Neuronal stem cell (in vitro differentiated cells): ENCODE measurements at regions not wholly inside any gene's neighbourhood (a gene's known extent, or its start where the extent isn't known, plus 50 kb on each side); places are given as distances from the start of the nearest gene placed in this dataset.
"Not testable (repeated sequence)": the region's sequence is repeated elsewhere in the genome, so short reads cannot be mapped to it uniquely, and the experiment has no call there.

Experiments
- DNase-seq: peaks from one replicate; pipeline ENCODE4 v3.0.0-alpha.2; 2013; ENCODE audit warnings: low spot score
- H2AFZ ChIP-seq: one replicate; pipeline ENCODE4 v1.6.1; 2013; ENCODE audit warnings: mild to moderate bottlenecking, low read length, inconsistent platforms
- H2AK5ac ChIP-seq: 2 replicates; pipeline ENCODE4 v1.6.1; 2013; ENCODE audit warnings: low read depth, mild to moderate bottlenecking, inconsistent platforms, low read length, moderate library complexity, mixed read lengths
- H2BK120ac ChIP-seq: 2 replicates; pipeline ENCODE4 v1.6.1; 2013; ENCODE audit warnings: low read depth, mild to moderate bottlenecking, inconsistent platforms, low read length, moderate library complexity, mixed read lengths
- H2BK12ac ChIP-seq: one replicate; pipeline ENCODE4 v1.6.1; 2013; ENCODE audit warnings: low read length, inconsistent platforms
- H2BK15ac ChIP-seq: 2 replicates; pipeline ENCODE4 v1.6.1; 2013; ENCODE audit warnings: mild to moderate bottlenecking, low read length, inconsistent platforms, mixed read lengths
- H2BK5ac ChIP-seq: one replicate; pipeline ENCODE4 v1.6.1; 2013; ENCODE audit warnings: inconsistent platforms, mild to moderate bottlenecking, low read length, moderate library complexity
- H3K14ac ChIP-seq: one replicate; pipeline ENCODE4 v1.6.1; 2013; ENCODE audit warnings: low read length, inconsistent platforms
- H3K18ac ChIP-seq: 2 replicates; pipeline ENCODE4 v1.6.1; 2013; ENCODE audit warnings: low read length, inconsistent platforms
- H3K23ac ChIP-seq: 2 replicates; pipeline ENCODE4 v1.6.1; 2013; ENCODE audit warnings: low read depth, mild to moderate bottlenecking, mixed read lengths, low read length, inconsistent platforms; ENCODE audit not compliant: poor library complexity
- H3K27ac ChIP-seq: replicated peaks from 3 replicates; pipeline ENCODE4 v1.5.1; 2013; ENCODE audit warnings: low read length, inconsistent platforms
- H3K27me3 ChIP-seq, 3 experiments: 2 replicates each; pipeline ENCODE4 v1.6.1; 2013; ENCODE audit warnings: low read length in 3 of 3, mild to moderate bottlenecking in 2 of 3, inconsistent platforms in 1 of 3, low read depth in 1 of 3, mixed read lengths in 1 of 3, moderate library complexity in 1 of 3; ENCODE audit not compliant: control insufficient read depth in 3 of 3, insufficient read depth in 3 of 3
- H3K36me3 ChIP-seq, 2 donors: replicated peaks in 1 of 2; 2 replicates each; pipeline ENCODE4 v1.6.1; 2013; ENCODE audit warnings: low read length in 2 of 2; ENCODE audit not compliant: control insufficient read depth in 2 of 2, insufficient read depth in 2 of 2
- H3K4ac ChIP-seq: 2 replicates; pipeline ENCODE4 v1.6.1; 2013; ENCODE audit warnings: inconsistent platforms, mild to moderate bottlenecking, low read length, moderate library complexity
- H3K4me1 ChIP-seq, 2 donors: 1 replicate in 1 of 2; 2 replicates in 1 of 2; pipeline ENCODE4 v1.6.1; 2013; ENCODE audit warnings: low read length in 2 of 2, low read depth in 1 of 2; ENCODE audit not compliant: control insufficient read depth in 2 of 2, insufficient read depth in 1 of 2
- H3K4me2 ChIP-seq: one replicate; pipeline ENCODE4 v1.6.1; 2013; ENCODE audit warnings: mild to moderate bottlenecking, low read length, inconsistent platforms; ENCODE audit not compliant: insufficient read depth, poor library complexity, severe bottlenecking
- H3K4me3 ChIP-seq, 2 donors: 2 replicates each; pipeline ENCODE4 v1.5.1; 2013; ENCODE audit warnings: low read length in 2 of 2, mild to moderate bottlenecking in 2 of 2, inconsistent platforms in 1 of 2, moderate library complexity in 1 of 2
- H3K79me1 ChIP-seq: one replicate; pipeline ENCODE4 v1.6.1; 2013; ENCODE audit warnings: low read depth, mild to moderate bottlenecking, inconsistent platforms, low read length, moderate library complexity
- H3K9ac ChIP-seq: one replicate; pipeline ENCODE4 v1.6.1; 2013; ENCODE audit warnings: mild to moderate bottlenecking, low read depth, low read length, inconsistent platforms; ENCODE audit not compliant: poor library complexity
- H3K9me3 ChIP-seq, 2 donors: replicated peaks in 1 of 2; 2 replicates each; pipeline versions ENCODE3 to v1.6.1; 2013; ENCODE audit warnings: low read length in 2 of 2, mild to moderate bottlenecking in 2 of 2, inconsistent platforms in 1 of 2, low read depth in 1 of 2, mixed read lengths in 1 of 2, moderate library complexity in 1 of 2; ENCODE audit not compliant: control insufficient read depth in 2 of 2, insufficient read depth in 1 of 2
- H4K8ac ChIP-seq: one replicate; pipeline ENCODE4 v1.6.1; 2013; ENCODE audit warnings: low read depth, mild to moderate bottlenecking, inconsistent platforms, low read length, moderate library complexity
- H4K91ac ChIP-seq: one replicate; pipeline ENCODE4 v1.6.1; 2013; ENCODE audit warnings: low read length, low read depth, mild to moderate bottlenecking, inconsistent platforms; ENCODE audit not compliant: poor library complexity
- WGBS, 2 donors: extraction: QIAGEN DNeasy Blood & Tissue Kit; methylation state at CpG; one replicate each; pipeline ENCODE4 v1.1.7; 2013; ENCODE audit warnings: missing lambda C conversion rate in 2 of 2, mixed read lengths in 1 of 2; ENCODE audit not compliant: insufficient read length in 2 of 2, insufficient replicate concordance in 1 of 2; ENCODE audit errors: extremely low coverage in 2 of 2; 5-methylcytosine and 5-hydroxymethylcytosine counted together

DNA sequence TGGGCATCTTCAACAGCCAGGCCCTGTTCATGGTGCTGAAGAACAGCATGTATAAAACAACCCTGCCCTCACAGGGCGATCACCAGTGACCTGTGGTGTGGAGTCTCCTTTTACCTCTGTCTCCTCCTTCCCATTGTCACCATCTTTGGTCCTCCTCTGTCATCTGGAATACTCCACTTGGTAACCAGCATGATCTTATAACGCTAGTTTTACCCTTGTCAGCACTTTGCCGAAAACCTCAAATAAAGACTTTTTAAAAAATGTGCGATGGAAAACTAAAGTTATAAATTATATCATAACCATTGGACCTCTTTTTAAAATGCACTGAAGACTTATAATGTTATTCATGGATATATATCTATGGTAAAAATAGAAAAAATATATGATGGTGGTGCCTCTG lies 945.2 kb upstream of the DEFB115 start:
- not testable (repeated sequence) for H2BK5ac ChIP-seq, H2AFZ ChIP-seq, H3K4ac ChIP-seq, H3K27me3 ChIP-seq, H4K91ac ChIP-seq, H3K36me3 ChIP-seq, H3K4me3 ChIP-seq, H3K18ac ChIP-seq, H3K4me1 ChIP-seq, H3K23ac ChIP-seq, DNase-seq, H3K14ac ChIP-seq, H2BK15ac ChIP-seq, H3K9ac ChIP-seq, H4K8ac ChIP-seq, H3K4me2 ChIP-seq, H3K9me3 ChIP-seq, H3K79me1 ChIP-seq, H2BK12ac ChIP-seq, H3K27ac ChIP-seq, H2BK120ac ChIP-seq, H2AK5ac ChIP-seq
- no CpG with 5 or more reads among the region's 4 CpGs for WGBS, 2 donors

DNA sequence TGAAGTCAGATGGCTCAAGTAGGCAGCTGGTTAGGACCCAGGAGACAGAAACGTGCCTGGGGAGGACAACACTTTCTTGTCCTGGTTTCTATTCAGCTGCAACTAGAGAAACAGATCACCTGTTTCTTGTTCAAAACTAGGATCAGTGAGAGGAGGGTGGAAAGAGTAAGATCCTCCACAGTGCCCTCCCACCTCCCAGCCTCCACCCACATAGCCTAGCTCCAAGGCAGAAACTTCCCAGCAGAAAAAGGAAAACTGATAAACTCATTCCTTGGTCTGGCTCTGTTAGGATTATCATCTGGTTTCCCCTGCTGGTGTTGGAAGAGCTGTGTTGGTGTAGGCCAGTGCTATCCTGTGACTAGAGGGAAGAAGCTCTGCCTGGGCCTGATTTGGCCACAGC lies 943.8 kb upstream of the DEFB115 start:
- not testable (repeated sequence) for H2BK5ac ChIP-seq, DNase-seq, H2AK5ac ChIP-seq, H2AFZ ChIP-seq, H3K18ac ChIP-seq, H3K79me1 ChIP-seq, H2BK15ac ChIP-seq, H3K23ac ChIP-seq, H3K14ac ChIP-seq, H2BK120ac ChIP-seq, H3K4me2 ChIP-seq, H3K27ac ChIP-seq, H3K4me1 ChIP-seq, H2BK12ac ChIP-seq, H4K8ac ChIP-seq, H3K9me3 ChIP-seq, H3K9ac ChIP-seq, H3K36me3 ChIP-seq, H3K27me3 ChIP-seq, H3K4me3 ChIP-seq, H3K4ac ChIP-seq, H4K91ac ChIP-seq
- WGBS, 2 donors, result no CpG with 5 or more reads among the region's 1 CpG

GRCh38 chr20:30316063-30316462 lies 941.4 kb upstream of the DEFB115 start:
- H4K8ac ChIP-seq, H3K36me3 ChIP-seq, H2AFZ ChIP-seq, H2BK5ac ChIP-seq, H3K18ac ChIP-seq, H2BK12ac ChIP-seq, H3K4me1 ChIP-seq, H3K4me2 ChIP-seq, H3K4ac ChIP-seq, H2BK15ac ChIP-seq, H3K9me3 ChIP-seq, DNase-seq, H3K79me1 ChIP-seq, H3K14ac ChIP-seq, H3K27me3 ChIP-seq, H3K23ac ChIP-seq, H3K27ac ChIP-seq, H2BK120ac ChIP-seq, H3K9ac ChIP-seq, H4K91ac ChIP-seq, H3K4me3 ChIP-seq, H2AK5ac ChIP-seq: not testable (repeated sequence)
- WGBS, 2 donors, result no CpG with 5 or more reads among the region's 23 CpGs

DNA sequence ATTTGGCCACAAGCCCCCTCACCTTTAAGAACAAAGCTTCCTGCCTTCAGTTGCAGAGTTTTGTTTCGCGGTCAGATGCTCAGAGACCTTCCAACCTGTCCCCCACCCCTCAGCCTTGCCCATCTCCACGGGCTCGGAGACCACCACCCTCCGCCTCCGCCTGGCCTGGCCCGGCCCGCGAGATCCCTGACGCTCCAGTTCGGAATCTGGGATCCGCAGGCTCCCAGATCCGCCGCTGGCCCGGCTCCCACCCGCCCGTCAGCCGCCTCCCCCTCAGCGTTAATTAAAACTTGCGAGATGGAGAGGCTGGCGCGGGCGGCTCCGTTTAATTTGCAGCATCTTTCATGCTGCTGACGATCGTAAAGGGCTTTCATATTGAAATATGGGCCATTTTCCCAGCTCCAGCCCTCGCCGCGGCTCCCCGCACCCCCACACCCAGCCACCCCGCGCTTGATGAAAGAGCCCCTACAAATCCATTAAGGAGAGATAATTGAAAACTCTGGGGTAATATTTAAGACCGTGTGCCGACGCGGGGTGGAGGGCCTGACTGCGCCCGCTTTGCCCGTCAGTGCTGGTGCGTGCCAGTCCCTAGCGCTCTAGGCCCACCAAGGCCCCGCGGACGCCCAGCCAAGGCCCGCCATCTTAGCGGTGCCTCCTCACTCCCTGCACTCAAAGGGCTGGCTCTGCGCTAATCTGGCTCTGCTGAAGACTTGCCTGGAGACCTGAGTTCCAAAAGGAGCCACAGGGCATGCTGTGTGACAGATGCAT lies 940.7 kb upstream of the DEFB115 start:
- H3K4me1 ChIP-seq, H2BK12ac ChIP-seq, H3K18ac ChIP-seq, H3K79me1 ChIP-seq, H4K8ac ChIP-seq, H3K27ac ChIP-seq, DNase-seq, H2BK5ac ChIP-seq, H3K4ac ChIP-seq, H3K9me3 ChIP-seq, H2AK5ac ChIP-seq, H3K27me3 ChIP-seq, H3K4me3 ChIP-seq, H4K91ac ChIP-seq, H2BK15ac ChIP-seq, H2AFZ ChIP-seq, H3K23ac ChIP-seq, H3K9ac ChIP-seq, H3K4me2 ChIP-seq, H2BK120ac ChIP-seq, H3K14ac ChIP-seq, H3K36me3 ChIP-seq: not testable (repeated sequence)
- WGBS, 2 donors, result no CpG with 5 or more reads among the region's 47 CpGs
